ENCODE measurements at regions not wholly inside any gene's neighbourhood (a gene's known extent, or its start where the extent isn't known, plus 50 kb on each side); places are given as distances from the start of the nearest gene placed in this dataset.

- Histone ChIP-seq H3K9me3 (ENCODE audit: low read length) (no peaks in the 10 kb centered on the region), H2AFZ (ENCODE audit: low read length) (no peak overlapping the region), H3K9me2 (ENCODE audit: insufficient read depth, low read length) (no peaks in the 10 kb centered on the region), H3K27ac (ENCODE audit: low read depth, low read length, poor library complexity, severe bottlenecking) (no peak overlapping the region), H3K4me2 (ENCODE audit: low read length) (no peak overlapping the region), H3K4me1 (ENCODE audit: insufficient read depth, low read length, poor library complexity, severe bottlenecking) (no peaks in the 10 kb centered on the region), H4K20me1 (ENCODE audit: insufficient read depth, low read length) (no peaks in the 10 kb centered on the region), H3K79me2 (ENCODE audit: insufficient read depth, low read depth, low read length) (no peaks in the 10 kb centered on the region), H3K4me3 (ENCODE audit: low read depth, low read length, poor library complexity, severe bottlenecking) (no peak overlapping the region), H3K36me3 (ENCODE audit: insufficient read depth, low read length) (no peaks in the 10 kb centered on the region)
- BruUV-seq (replicated peaks) = no TSS peak
- POLR2A ChIA-PET = interaction anchor here (0.8 kb wide), 1 partner anchor 30 kb away, joined by 3 read pairs; no protein-coding TSS in a partner anchor
- TF ChIP-seq CTCF (conservative IDR thresholded peaks at IDR 0.05; ENCODE audit: low read length) = no peak
- no peak for TF ChIP-seq EZH2phosphoT487 (IDR thresholded peaks at IDR 0.05; ENCODE audit: borderline replicate concordance, low read depth, low read length)
- CTCF ChIA-PET (ENCODE audit: unreplicated experiment) = no interaction called here
- DNase-seq (ENCODE audit: low spot score) = no peak
- intact Hi-C loops (cut with micrococcal nuclease; ENCODE audit: unreplicated experiment) = no loop called here
These were observed 66.3 kb downstream of the ITM2A start for GRCh38 chrX:79300856-79301255.

- intact Hi-C loops (cut with micrococcal nuclease; ENCODE audit: unreplicated experiment) = no loop called here
These were observed 76.5 kb downstream of the ITM2A start for GRCh38 chrX:79290596-79290995.

GRCh38 chrX:79288733-79289132, 78.4 kb downstream of the ITM2A start:
- no peaks in the 10 kb centered on the region for H4K20me1 ChIP-seq (ENCODE audit: insufficient read depth, low read length)
- ChIA-PET POLR2A (no interaction called here), CTCF (ENCODE audit: unreplicated experiment) (no interaction called here)
- no peaks in the 10 kb centered on the region for H3K9me2 ChIP-seq (ENCODE audit: insufficient read depth, low read length)
- no peak overlapping the region for H3K4me2 ChIP-seq (ENCODE audit: low read length)
- no peaks in the 10 kb centered on the region for H3K9me3 ChIP-seq (ENCODE audit: low read length)
- no peak for DNase-seq (ENCODE audit: low spot score)
- no peak for TF ChIP-seq EZH2phosphoT487 (IDR thresholded peaks at IDR 0.05; ENCODE audit: borderline replicate concordance, low read depth, low read length)
- no peak for TF ChIP-seq CTCF (conservative IDR thresholded peaks at IDR 0.05; ENCODE audit: low read length)
- H3K4me3 ChIP-seq (ENCODE audit: low read depth, low read length, poor library complexity, severe bottlenecking) = no peak overlapping the region
- H2AFZ ChIP-seq (ENCODE audit: low read length) = no peak overlapping the region
- no peak overlapping the region for H3K27ac ChIP-seq (ENCODE audit: low read depth, low read length, poor library complexity, severe bottlenecking)
- no peaks in the 10 kb centered on the region for H3K4me1 ChIP-seq (ENCODE audit: insufficient read depth, low read length, poor library complexity, severe bottlenecking)
- BruUV-seq (replicated peaks) = no TSS peak
- H3K36me3 ChIP-seq (ENCODE audit: insufficient read depth, low read length) = no peaks in the 10 kb centered on the region
- intact Hi-C loops (cut with micrococcal nuclease; ENCODE audit: unreplicated experiment) = no loop called here
- no peaks in the 10 kb centered on the region for H3K79me2 ChIP-seq (ENCODE audit: insufficient read depth, low read depth, low read length)

More at GRCh38 chrX:79290596-79290995, 76.5 kb downstream of the ITM2A start:
- Histone ChIP-seq H3K9me2 (ENCODE audit: insufficient read depth, low read length) (no peaks in the 10 kb centered on the region), H2AFZ (ENCODE audit: low read length) (no peak overlapping the region), H4K20me1 (ENCODE audit: insufficient read depth, low read length) (no peaks in the 10 kb centered on the region), H3K79me2 (ENCODE audit: insufficient read depth, low read depth, low read length) (no peaks in the 10 kb centered on the region), H3K27ac (ENCODE audit: low read depth, low read length, poor library complexity, severe bottlenecking) (no peak overlapping the region), H3K4me1 (ENCODE audit: insufficient read depth, low read length, poor library complexity, severe bottlenecking) (no peaks in the 10 kb centered on the region), H3K4me2 (ENCODE audit: low read length) (no peak overlapping the region), H3K9me3 (ENCODE audit: low read length) (no peaks in the 10 kb centered on the region), H3K4me3 (ENCODE audit: low read depth, low read length, poor library complexity, severe bottlenecking) (no peak overlapping the region), H3K36me3 (ENCODE audit: insufficient read depth, low read length) (no peaks in the 10 kb centered on the region)
- ChIA-PET CTCF (ENCODE audit: unreplicated experiment) (no interaction called here), POLR2A (no interaction called here)
- no TSS peak for BruUV-seq (replicated peaks)
- TF ChIP-seq CTCF (conservative IDR thresholded peaks at IDR 0.05; ENCODE audit: low read length) = no peak
- TF ChIP-seq EZH2phosphoT487 (IDR thresholded peaks at IDR 0.05; ENCODE audit: borderline replicate concordance, low read depth, low read length) = no peak
- DNase-seq (ENCODE audit: low spot score) = no peak
